Gastrocnemius medialis (tissue), 4 donors: ENCODE measurements at regions not wholly inside any gene's neighbourhood (a gene's known extent, or its start where the extent isn't known, plus 50 kb on each side); places are given as distances from the start of the nearest gene placed in this dataset.

ENCODE experiments used
- CTCF ChIP-seq, 5 experiments: fragments of 450-650 bp in 3 of 5; fragments of 200-600 bp in 2 of 5; sonication (generic) in 2 of 5; IDR thresholded peaks in 4 of 5; conservative IDR thresholded peaks in 1 of 5; 1 replicate in 4 of 5; 2 replicates in 1 of 5; pipeline ENCODE4 v1.5.1; 2016 to 2019; ENCODE audit warnings: antibody characterized with exemption in 5 of 5, mild to moderate bottlenecking in 3 of 5, moderate library complexity in 3 of 5
- POLR2A ChIP-seq, 2 donors: fragments of 450-650 bp; IDR thresholded peaks; one replicate each; pipeline ENCODE4 v1.6.1; 2017; ENCODE audit warnings: antibody characterized with exemption in 2 of 2, mild to moderate bottlenecking in 2 of 2, moderate library complexity in 2 of 2

GRCh38 chr12:87671757-87672156 lies 357.4 kb downstream of the C12orf50 start:
- TF ChIP-seq POLR2A (IDR thresholded peaks at IDR 0.05) (no peak), CTCF (IDR thresholded peaks at IDR 0.05 in 4 of 5, conservative IDR thresholded peaks at IDR 0.05 in 1 of 5) (no peak)
